NT2/D1 (cell line): ENCODE measurements at regions not wholly inside any gene's neighbourhood (a gene's known extent, or its start where the extent isn't known, plus 50 kb on each side); places are given as distances from the start of the nearest gene placed in this dataset.
"Not testable (repeated sequence)": the region's sequence is repeated elsewhere in the genome, so short reads cannot be mapped to it uniquely, and the experiment has no call there.

Source experiments
- DNase-seq: peaks from one replicate; pipeline ENCODE4 v3.0.0-alpha.2; 2011; ENCODE audit warnings: low read depth, low spot score
- H3K27me3 ChIP-seq: 2 replicates; pipeline ENCODE4 v1.6.0; 2011; ENCODE audit warnings: mild to moderate bottlenecking; ENCODE audit not compliant: insufficient read length, insufficient read depth
- H3K36me3 ChIP-seq: 2 replicates; pipeline ENCODE4 v1.6.1; 2011; ENCODE audit warnings: mild to moderate bottlenecking, low read length, mixed read lengths; ENCODE audit not compliant: insufficient read depth, insufficient read length
- H3K4me1 ChIP-seq: 2 replicates; pipeline ENCODE4 v1.5.1; 2011; ENCODE audit not compliant: insufficient read depth, insufficient read length
- H3K4me3 ChIP-seq: 2 replicates; pipeline ENCODE4 v1.5.1; 2011; ENCODE audit warnings: low read depth; ENCODE audit not compliant: insufficient read length
- H3K9ac ChIP-seq: 2 replicates; pipeline ENCODE4 v1.6.0; 2011; ENCODE audit warnings: low read depth; ENCODE audit not compliant: insufficient read length
- H3K9me3 ChIP-seq: 2 replicates; pipeline ENCODE4 v1.5.1; 2011; ENCODE audit warnings: mild to moderate bottlenecking, low read length; ENCODE audit not compliant: insufficient read depth
- SUZ12 ChIP-seq: IDR thresholded peaks from 2 replicates; pipeline ENCODE4 v1.6.1; 2011; ENCODE audit not compliant: insufficient read length, insufficient read depth; ENCODE audit errors: extremely low read depth
- YY1 ChIP-seq: IDR thresholded peaks from 2 replicates; pipeline ENCODE4 v1.6.1; 2011; ENCODE audit not compliant: insufficient read length, insufficient read depth
- ZNF274 ChIP-seq: IDR thresholded peaks from 2 replicates; pipeline ENCODE4 v1.6.1; 2011; ENCODE audit warnings: mild to moderate bottlenecking, low read depth, low read length

DNA sequence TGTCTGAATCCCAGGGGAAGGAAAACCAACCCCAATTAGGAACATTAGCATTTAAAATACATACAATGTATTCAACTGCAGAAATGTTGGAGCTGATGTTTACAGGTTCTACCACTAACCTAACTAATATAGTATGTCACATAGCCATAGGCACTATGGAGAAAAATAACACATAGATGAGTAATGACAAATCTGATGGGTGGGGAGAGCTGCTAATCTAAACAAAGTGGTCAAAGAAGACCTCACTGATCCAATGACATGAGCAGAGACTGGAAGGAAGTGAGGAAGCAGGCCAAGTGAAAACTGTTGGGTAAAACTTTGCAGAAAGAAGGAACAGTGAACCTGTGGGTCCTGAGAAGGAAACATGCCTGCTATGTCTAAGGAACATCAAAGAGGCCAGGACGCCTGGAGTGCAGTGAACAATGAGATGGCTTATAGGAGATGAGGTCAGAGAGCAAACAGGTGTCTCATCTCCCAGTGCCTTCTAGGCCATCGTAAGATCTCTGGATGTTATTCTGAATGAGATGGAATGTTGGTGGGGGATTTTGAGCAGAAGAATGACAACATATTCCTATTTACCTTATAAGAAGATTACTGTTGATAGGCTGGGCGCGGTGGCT lies 135.7 kb downstream of the ALDH8A1 start:
- Histone ChIP-seq H3K9ac (no peak overlapping the region), H3K27me3 (no peaks in the 10 kb centered on the region), H3K4me1 (no peaks in the 10 kb centered on the region), H3K36me3 (no peaks in the 10 kb centered on the region), H3K4me3 (no peak overlapping the region), H3K9me3 (no peaks in the 10 kb centered on the region)
- TF ChIP-seq SUZ12 (no peak), YY1 (no peak), ZNF274 (no peak)
- DNase-seq = no peak

DNA sequence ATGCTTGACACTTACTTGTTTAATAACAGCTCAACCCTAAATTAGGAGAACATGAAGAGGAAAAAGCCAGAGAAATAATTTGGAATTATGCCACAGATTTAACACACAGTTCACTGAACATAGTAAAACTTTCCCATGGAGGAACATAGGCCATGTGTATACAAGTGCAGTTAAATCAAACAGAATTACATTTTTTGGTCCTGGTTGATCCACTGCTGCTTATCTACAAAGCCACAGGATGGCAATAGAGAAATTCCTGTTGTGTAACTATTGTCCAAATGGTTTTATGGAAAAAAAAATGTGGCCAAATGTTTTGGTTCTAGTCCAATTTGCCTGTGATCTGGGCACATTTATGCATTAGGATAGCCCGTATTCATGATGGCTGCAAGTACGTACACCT lies 136.8 kb downstream of the ALDH8A1 start:
- no peaks in the 10 kb centered on the region for H3K36me3 ChIP-seq
- no peak overlapping the region for H3K4me3 ChIP-seq
- no peaks in the 10 kb centered on the region for H3K4me1 ChIP-seq
- no peaks in the 10 kb centered on the region for H3K27me3 ChIP-seq
- no peak for TF ChIP-seq ZNF274
- DNase-seq = no peak
- H3K9ac ChIP-seq = no peak overlapping the region
- no peaks in the 10 kb centered on the region for H3K9me3 ChIP-seq

DNA sequence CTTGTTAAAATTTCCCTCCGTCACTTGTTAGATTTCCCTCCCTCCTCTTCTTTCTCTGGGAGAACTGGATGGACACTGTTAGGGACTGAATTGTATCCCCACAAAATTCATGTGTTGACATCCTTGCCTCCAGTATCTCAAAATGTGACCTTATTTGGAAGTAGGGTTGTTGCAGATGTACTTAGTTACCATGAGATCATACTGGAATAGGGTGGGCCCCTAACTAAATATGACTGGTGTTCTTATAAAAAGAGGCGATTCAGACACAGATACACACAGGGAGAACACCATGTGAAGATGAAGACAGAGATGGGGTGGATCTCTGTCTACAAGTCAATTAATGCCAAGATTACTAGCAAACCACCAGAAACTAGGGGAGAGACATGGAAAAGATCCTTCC lies 139.5 kb downstream of the ALDH8A1 start:
- TF ChIP-seq YY1 = no peak
- TF ChIP-seq SUZ12 = no peak
- TF ChIP-seq ZNF274 = no peak
- no peak for DNase-seq
- H3K9ac ChIP-seq = no peak overlapping the region
- no peaks in the 10 kb centered on the region for H3K4me1 ChIP-seq
- H3K9me3 ChIP-seq = no peaks in the 10 kb centered on the region
- H3K36me3 ChIP-seq = no peaks in the 10 kb centered on the region
- no peak overlapping the region for H3K4me3 ChIP-seq
- H3K27me3 ChIP-seq = no peaks in the 10 kb centered on the region

DNA sequence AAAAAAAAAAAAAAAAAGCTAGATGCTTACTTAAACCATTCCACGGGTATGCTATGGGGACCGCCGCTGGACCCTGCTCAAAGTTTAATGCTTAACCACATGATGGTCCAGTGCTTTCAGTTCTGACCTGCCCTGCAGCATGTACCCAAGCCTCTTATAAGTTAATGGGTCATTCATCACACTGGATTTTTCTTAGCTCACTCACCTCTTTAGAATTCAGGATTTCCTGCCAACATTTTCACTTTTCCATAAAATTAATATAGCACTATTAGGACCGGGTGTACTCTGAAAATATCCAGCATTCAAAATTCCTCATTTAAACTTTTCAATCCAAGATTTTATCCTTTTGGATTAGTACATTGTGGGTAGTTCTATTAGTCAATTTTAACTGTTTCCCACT lies 140.8 kb downstream of the ALDH8A1 start:
- H3K9ac ChIP-seq = no peak overlapping the region
- H3K36me3 ChIP-seq = no peaks in the 10 kb centered on the region
- no peaks in the 10 kb centered on the region for H3K27me3 ChIP-seq
- DNase-seq = no peak
- H3K4me3 ChIP-seq = no peak overlapping the region
- no peaks in the 10 kb centered on the region for H3K4me1 ChIP-seq
- TF ChIP-seq YY1 = no peak
- no peaks in the 10 kb centered on the region for H3K9me3 ChIP-seq

DNA sequence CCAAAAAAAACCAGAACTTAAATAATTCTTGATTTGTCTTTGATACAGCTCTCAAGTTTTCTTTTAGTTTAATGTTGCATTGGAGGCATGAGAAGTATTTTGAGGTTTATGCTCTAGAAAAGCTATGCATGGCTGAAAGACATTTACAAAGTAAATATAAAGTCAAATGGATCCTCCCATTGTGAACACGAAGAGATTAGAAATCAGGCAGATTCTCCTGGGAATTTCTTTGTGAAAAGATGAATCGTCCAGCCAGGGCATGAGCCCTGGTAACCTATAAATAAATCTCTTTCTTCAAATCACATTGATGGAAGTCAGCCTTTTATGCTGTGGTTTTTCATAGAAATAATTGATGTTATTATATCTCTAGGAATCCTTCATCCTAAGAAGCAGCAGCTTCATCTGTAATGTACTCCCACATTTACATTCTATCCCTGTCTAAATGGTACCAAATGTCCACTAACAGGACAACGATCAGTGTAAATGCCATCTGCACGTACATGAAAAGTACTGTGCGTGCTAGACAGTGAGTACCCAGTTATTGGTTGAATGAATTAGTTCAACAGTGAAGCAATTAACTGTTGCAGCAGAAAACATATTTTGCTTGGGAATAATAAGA lies 143.6 kb downstream of the ALDH8A1 start:
- H3K36me3 ChIP-seq = no peaks in the 10 kb centered on the region
- DNase-seq = no peak
- no peak for TF ChIP-seq YY1
- TF ChIP-seq ZNF274 = no peak
- TF ChIP-seq SUZ12 = no peak
- no peaks in the 10 kb centered on the region for H3K9me3 ChIP-seq
- H3K9ac ChIP-seq = no peak overlapping the region
- H3K4me3 ChIP-seq = no peak overlapping the region
- H3K4me1 ChIP-seq = no peaks in the 10 kb centered on the region
- no peaks in the 10 kb centered on the region for H3K27me3 ChIP-seq

DNA sequence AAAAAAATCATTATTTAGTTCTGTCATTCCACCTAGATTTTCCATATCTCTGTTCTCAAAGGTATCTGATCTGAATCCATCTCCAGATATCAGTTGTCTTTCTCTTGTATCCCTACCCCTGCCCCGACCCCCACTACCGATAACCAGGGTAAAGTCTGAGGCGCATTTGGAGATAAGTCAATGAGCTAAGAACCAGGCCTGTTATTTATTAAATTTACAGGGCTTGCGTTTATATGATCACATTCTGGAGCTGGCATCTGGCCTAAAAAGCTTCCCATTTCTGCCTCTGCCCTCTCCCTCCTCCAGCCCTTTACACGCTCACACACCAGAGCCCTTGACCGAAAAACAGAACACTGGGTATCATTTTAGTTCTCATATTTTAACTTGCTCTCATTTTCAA lies 144.7 kb downstream of the ALDH8A1 start:
- TF ChIP-seq SUZ12 (no peak), YY1 (no peak)

DNA sequence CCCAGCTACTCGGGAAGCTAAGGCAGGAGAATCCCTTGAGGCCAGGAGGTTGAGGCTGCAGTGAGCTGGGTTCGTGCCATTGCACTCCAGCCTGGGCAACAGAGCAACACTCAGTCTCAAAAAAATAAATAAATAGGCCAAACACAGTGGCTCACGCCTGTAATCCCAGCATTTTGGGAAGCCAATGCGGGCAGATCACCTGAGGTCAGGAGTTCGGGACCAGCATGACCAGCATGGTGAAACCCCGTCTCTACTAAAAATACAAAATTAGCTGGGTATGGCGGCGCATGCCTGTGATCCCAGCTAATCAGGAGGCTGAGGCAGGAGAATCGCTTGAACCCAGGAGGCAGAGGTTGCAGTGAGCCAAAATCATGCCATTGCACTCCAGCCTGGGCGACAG lies 145.6 kb downstream of the ALDH8A1 start:
- H3K4me1 ChIP-seq, H3K4me3 ChIP-seq, H3K9ac ChIP-seq, DNase-seq, H3K9me3 ChIP-seq, H3K36me3 ChIP-seq, H3K27me3 ChIP-seq: not testable (repeated sequence)

More for the DNA sequence above, 144.7 kb downstream of the ALDH8A1 start:
- Histone ChIP-seq H3K4me1 (no peaks in the 10 kb centered on the region), H3K9ac (no peak overlapping the region), H3K36me3 (no peaks in the 10 kb centered on the region), H3K4me3 (no peak overlapping the region), H3K9me3 (no peaks in the 10 kb centered on the region), H3K27me3 (no peaks in the 10 kb centered on the region)
- no peak for DNase-seq

DNA sequence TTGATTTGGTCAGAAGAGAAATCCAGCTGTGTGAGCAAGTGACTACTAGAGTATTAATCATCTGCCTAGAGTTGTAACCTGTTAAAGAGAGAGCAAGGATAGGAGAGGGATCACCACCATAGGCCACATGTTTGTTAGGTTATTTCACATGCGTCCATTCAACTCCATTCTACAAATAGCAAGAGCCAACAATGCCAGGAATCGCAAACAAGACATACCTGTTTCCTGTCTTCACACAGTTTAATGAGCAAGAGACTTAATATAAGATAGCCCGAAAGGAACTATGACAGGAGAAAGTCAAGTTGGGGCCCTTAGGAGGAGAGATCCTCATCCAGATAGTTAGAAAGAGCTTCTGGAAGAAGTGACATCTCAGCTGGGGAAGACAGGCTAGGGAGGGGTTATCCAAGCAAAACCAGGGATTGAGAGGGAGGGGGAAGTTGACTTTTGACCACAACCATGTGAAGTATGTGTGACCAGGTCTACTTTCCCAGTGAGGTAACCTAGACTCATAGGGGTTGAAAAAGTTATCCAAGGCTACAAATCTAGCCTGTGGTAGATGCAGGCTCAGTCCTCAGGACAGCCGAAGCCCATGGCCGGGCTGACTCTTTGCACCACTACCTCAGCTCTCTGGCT lies 147.4 kb downstream of the ALDH8A1 start:
- Histone ChIP-seq H3K4me1 (no peaks in the 10 kb centered on the region), H3K4me3 (no peak overlapping the region), H3K36me3 (no peaks in the 10 kb centered on the region), H3K9ac (no peak overlapping the region), H3K27me3 (no peaks in the 10 kb centered on the region), H3K9me3 (no peaks in the 10 kb centered on the region)
- no peak for DNase-seq
- no peak for TF ChIP-seq ZNF274
- TF ChIP-seq YY1 = no peak
- no peak for TF ChIP-seq SUZ12
